GM23248 (cell line): ENCODE measurements at regions not wholly inside any gene's neighbourhood (a gene's known extent, or its start where the extent isn't known, plus 50 kb on each side); places are given as distances from the start of the nearest gene placed in this dataset.

Experiments
- EZH2 ChIP-seq: fragments of 200-600 bp; sonication (generic); IDR thresholded peaks from 2 replicates; pipeline ENCODE4 v1.6.1; 2018; ENCODE audit warnings: antibody characterized with exemption, mild to moderate bottlenecking; ENCODE audit not compliant: insufficient read depth, poor library complexity, severe bottlenecking
- EZH2phosphoT487 ChIP-seq: fragments of 200-600 bp; sonication (generic); IDR thresholded peaks from 2 replicates; pipeline ENCODE4 v1.6.1; 2018; ENCODE audit warnings: antibody characterized with exemption, moderate library complexity, mild to moderate bottlenecking, low read depth; ENCODE audit not compliant: insufficient read depth

DNA sequence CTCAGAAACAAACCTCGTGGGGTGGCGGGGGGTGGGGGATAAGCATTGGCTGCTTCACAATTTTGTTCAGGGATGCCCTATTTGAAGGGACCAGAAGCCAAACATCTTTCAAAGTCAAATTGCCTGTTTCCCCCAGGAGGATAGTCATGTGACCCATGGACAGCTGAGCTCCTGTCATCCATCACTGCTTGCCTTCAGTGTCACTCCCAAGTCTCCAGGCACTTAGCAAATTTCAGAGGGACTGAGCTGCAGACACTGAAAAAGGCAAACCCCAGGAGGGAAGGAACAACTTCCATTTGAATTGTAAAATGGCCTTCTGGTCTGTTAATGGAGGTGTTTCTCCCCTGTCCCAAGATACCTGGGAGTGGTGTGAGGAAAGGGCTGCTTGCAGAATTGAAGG is 73.4 kb downstream of the FRMPD3 start:
- no peak for TF ChIP-seq EZH2
- TF ChIP-seq EZH2phosphoT487 = no peak
